HG03280 (cell line): ENCODE measurements at regions not wholly inside any gene's neighbourhood (a gene's known extent, or its start where the extent isn't known, plus 50 kb on each side); places are given as distances from the start of the nearest gene placed in this dataset.
"Not testable (repeated sequence)": the region's sequence is repeated elsewhere in the genome, so short reads cannot be mapped to it uniquely, and the experiment has no call there.

Experiments
- ATAC-seq: cut with Tn5 transposase; IDR thresholded peaks from one replicate; pipeline ENCODE4 v1.9.1; 2021; ENCODE audit warnings: mild to moderate bottlenecking, moderate library complexity; ENCODE audit not compliant: unreplicated experiment

GRCh38 chr20:4318891-4319290 is 69.8 kb upstream of the ADRA1D start:
- ATAC-seq, result no peak

- not testable (repeated sequence) for ATAC-seq
Measured at GRCh38 chr20:4310616-4311015, 61.5 kb upstream of the ADRA1D start.

- no peak for ATAC-seq
Measured at GRCh38 chr20:4306206-4306605, 57.1 kb upstream of the ADRA1D start.

DNA sequence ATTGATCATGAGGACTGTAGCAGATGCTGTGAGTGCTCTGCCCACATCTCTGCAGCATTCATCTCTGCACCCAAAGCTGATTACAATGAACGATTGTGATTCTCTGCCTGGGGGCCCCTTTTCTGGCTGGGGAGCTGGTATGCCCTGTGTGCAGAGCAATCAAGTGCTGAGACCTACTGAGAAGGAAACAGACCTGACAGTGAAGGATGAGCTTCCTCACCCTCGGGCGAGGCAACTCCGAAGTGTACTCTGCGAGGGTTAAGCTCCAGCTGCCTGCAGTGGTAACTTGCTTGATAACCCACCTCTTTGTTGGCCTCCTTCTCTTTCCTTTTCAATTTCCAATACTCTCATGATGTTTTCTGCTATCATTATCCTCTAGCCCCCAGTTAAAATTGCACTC is 56.0 kb upstream of the ADRA1D start:
- ATAC-seq, result no peak

DNA sequence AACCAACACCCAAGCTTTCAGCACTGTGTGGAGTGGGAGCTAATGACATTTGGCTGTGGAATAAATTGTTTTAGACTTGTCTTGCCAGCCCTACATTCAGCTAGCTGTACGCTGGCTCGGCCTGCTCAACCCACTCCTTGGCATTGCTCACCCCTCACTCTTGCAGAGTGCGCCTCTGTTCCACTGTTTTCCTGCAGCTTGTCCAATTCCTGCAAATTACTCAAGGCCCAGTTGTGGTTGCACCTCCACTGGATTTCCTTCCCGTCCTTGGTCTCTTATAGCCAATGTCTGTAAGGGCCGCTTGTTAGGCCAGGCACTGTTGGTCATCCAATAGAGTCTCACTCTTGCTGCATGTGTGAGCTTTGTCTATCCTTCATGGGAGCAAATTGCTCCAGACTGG is 55.5 kb upstream of the ADRA1D start:
- ATAC-seq, result no peak

DNA sequence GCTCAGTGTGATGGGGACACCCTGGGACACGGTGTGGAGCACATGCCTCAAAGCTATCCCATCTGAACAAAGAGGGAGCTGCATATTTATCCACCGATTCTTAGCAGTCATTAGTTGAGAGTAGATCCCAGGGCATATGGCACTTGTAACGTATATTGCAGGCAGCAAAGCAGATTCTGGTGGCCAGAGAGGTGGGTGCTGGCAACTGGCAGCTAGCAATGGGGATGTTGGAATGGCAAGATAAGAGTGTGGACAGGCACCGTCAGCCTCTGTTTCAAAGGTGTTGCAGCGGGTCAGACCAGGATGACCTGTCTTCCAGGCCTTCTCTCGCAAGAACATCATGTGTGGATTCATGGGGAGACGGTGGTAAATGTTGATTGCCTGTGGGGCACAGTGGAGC is 54.0 kb upstream of the ADRA1D start:
- no peak for ATAC-seq

DNA sequence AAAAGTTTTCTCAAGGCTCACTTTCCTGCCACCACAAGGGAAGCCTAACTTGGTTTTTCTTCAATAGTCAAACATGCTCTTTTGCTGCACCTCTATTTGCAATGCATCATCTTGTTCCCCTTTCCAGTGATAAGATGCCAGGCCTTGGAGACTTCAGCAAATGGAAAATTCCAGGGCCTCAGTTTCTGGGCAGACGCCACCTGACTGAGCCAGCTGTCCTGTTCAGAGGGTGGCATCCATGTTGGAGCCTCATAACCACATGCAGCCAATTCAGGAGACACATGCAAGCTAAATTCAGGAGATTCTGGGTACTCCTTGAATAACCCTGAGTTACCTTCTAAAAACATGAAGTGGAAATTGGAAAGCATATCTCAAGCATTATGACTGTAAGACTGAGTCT is 51.8 kb upstream of the ADRA1D start:
- no peak for ATAC-seq

DNA sequence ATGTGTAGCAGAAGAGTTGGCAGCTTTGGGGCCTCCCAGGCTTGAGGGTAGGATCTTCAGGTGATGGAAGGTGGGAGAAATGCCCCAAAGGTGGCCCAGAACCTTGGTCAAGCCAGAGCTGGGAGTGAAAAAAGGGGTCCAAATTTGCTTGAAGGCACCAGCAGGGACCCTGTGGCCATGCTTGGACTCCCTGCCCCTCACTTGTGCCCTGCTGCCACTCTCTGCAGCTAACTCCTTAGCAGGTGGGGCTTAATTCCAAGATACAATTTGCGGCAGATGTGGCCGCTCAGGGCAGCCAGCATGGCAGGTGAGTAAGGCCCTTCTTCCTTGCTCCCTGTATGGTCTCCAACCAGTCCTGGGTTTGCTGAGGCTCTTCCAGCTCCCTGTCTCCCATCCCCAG is 51.3 kb upstream of the ADRA1D start:
- no peak for ATAC-seq

DNA sequence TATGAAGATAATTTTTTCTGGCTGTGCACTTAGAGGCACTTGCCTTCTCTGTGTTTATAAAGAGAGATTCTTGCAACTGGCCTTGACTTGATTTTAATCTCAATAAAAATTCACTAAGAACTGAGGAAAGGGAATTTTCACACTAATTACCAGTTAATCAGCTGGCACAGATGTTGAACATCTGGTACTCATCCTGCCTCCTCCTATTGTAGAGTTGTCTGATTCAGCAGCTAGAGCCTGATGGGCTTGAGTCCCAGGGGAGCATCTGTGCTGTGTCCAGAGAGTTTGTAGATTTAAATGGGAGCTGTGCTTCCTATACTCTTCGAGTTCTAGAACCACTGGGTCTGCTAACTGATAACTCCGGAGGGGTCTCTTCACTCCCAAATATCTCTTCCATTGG is 50.7 kb upstream of the ADRA1D start:
- ATAC-seq, result no peak

- ATAC-seq, result no peak
Measured at GRCh38 chr20:4299216-4299615, 50.1 kb upstream of the ADRA1D start.
